ENCODE measurements at regions not wholly inside any gene's neighbourhood (a gene's known extent, or its start where the extent isn't known, plus 50 kb on each side); places are given as distances from the start of the nearest gene placed in this dataset.

DNA sequence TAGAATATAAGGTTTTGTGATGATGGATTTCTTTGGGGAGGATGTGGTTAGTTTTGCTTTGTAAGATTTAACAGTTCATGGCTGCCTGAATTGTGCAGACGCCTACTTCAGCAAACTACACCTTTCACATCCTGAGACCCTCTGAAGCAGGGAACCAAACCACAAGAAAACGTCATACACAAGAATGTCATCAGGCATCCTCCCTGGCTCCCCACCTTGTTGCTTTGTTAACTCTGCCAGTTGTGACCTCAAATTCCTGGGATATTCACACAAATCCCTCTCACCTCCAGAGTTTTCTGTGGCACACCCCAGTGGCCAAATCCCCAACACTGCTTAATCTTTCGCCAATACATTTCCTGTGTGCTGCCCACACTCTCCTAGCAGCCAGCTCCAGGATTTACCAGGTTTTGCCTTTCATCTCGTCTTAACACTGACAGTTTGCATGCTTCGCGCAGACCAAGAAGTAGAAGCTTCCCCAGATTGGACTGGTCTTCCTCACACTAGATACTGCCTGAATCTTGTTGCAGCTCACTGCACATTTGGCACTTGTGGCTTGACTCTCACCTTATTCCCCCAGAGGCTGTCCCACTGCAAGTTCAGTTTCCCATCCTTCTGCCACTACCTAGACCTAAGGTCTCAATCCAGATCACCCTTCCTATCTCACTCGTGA is 51.1 kb upstream of the CTTNBP2NL start:
- Mint-ChIP-seq H3K27ac (ENCODE audit: unreplicated experiment) (no peak overlapping the region), H3K9me3 (ENCODE audit: unreplicated experiment) (peaks cover 4% of the 10 kb centered on the region), H3K4me1 (ENCODE audit: unreplicated experiment) (no peaks in the 10 kb centered on the region), H3K27me3 (ENCODE audit: unreplicated experiment) (no peaks in the 10 kb centered on the region), H3K4me3 (ENCODE audit: unreplicated experiment) (no peak overlapping the region), H3K36me3 (ENCODE audit: low read depth, unreplicated experiment) (no peaks in the 10 kb centered on the region)
- no peak for DNase-seq (ENCODE audit: low spot score)
- TF ChIP-seq, protein P1, sequence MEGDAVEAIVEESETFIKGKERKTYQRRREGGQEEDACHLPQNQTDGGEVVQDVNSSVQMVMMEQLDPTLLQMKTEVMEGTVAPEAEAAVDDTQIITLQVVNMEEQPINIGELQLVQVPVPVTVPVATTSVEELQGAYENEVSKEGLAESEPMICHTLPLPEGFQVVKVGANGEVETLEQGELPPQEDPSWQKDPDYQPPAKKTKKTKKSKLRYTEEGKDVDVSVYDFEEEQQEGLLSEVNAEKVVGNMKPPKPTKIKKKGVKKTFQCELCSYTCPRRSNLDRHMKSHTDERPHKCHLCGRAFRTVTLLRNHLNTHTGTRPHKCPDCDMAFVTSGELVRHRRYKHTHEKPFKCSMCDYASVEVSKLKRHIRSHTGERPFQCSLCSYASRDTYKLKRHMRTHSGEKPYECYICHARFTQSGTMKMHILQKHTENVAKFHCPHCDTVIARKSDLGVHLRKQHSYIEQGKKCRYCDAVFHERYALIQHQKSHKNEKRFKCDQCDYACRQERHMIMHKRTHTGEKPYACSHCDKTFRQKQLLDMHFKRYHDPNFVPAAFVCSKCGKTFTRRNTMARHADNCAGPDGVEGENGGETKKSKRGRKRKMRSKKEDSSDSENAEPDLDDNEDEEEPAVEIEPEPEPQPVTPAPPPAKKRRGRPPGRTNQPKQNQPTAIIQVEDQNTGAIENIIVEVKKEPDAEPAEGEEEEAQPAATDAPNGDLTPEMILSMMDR (IDR thresholded peaks at IDR 0.05; ENCODE audit: unreplicated experiment), result no peak

Data from endothelial cell (in vitro differentiated cells).